ENCODE measurements at regions not wholly inside any gene's neighbourhood (a gene's known extent, or its start where the extent isn't known, plus 50 kb on each side); places are given as distances from the start of the nearest gene placed in this dataset.

- TF ChIP-seq EZH2phosphoT487 (IDR thresholded peaks at IDR 0.05; ENCODE audit: insufficient read depth, low read depth) (no peak), EZH2 (IDR thresholded peaks at IDR 0.05; ENCODE audit: insufficient read depth, poor library complexity, severe bottlenecking) (no peak)
These were observed 2111.5 kb downstream of the TP53TG3F start for GRCh38 chr16:35570946-35571345.

All from GM23248 (cell line).